ENCODE measurements at regions not wholly inside any gene's neighbourhood (a gene's known extent, or its start where the extent isn't known, plus 50 kb on each side); places are given as distances from the start of the nearest gene placed in this dataset.

GRCh38 chr13:104843401-104843800 lies 1692.1 kb downstream of the EFNB2 start:
- no peak for TF ChIP-seq CTCF (conservative IDR thresholded peaks at IDR 0.05 in 1 of 2, IDR thresholded peaks at IDR 0.05 in 1 of 2; ENCODE audit: extremely low read depth in 1 of 2, insufficient read depth in 1 of 2, low read depth in 1 of 2, low read length in 2 of 2)
- no peak for TF ChIP-seq EZH2 (IDR thresholded peaks at IDR 0.05; ENCODE audit: borderline replicate concordance, low read length)

Measured in mammary epithelial cell (primary cell).